SU-DHL-6 (cell line): ENCODE measurements at regions not wholly inside any gene's neighbourhood (a gene's known extent, or its start where the extent isn't known, plus 50 kb on each side); places are given as distances from the start of the nearest gene placed in this dataset.
A peak's percentile ranks its signal among the peaks of the same experiment; 100 is the strongest.
"Not testable (repeated sequence)": the region's sequence is repeated elsewhere in the genome, so short reads cannot be mapped to it uniquely, and the experiment has no call there.

Experiments
- H2AFZ ChIP-seq: fragments of 200-600 bp; sonication (generic); 2 replicates; pipeline ENCODE4 v1.6.1; 2014; ENCODE audit warnings: low read depth, mild to moderate bottlenecking, moderate library complexity, mixed read lengths, antibody characterized with exemption, low read length; ENCODE audit not compliant: severe bottlenecking
- H3F3A ChIP-seq: fragments of 200-600 bp; shearing (Covaris generic); 2 replicates; pipeline ENCODE4 v1.6.0; 2016; ENCODE audit warnings: antibody characterized with exemption, mild to moderate bottlenecking; ENCODE audit not compliant: insufficient read depth
- H3K27ac ChIP-seq: fragments of 200-600 bp; sonication (generic); 2 replicates; pipeline ENCODE4 v1.5.1; 2016; ENCODE audit warnings: low read depth, mild to moderate bottlenecking, low read length, moderate library complexity, mixed read lengths
- H3K27me3 ChIP-seq: fragments of 200-600 bp; sonication (generic), shearing (Covaris generic); 2 replicates; pipeline ENCODE4 v1.6.0; 2014; ENCODE audit warnings: mild to moderate bottlenecking, low read length
- H3K36me3 ChIP-seq: fragments of 200-600 bp; sonication (generic); 2 replicates; pipeline ENCODE4 v1.6.1; 2014; ENCODE audit warnings: mild to moderate bottlenecking, low read length, mixed read lengths
- H3K4me2 ChIP-seq: fragments of 300-600, 200-600 bp; shearing (Covaris generic), sonication (generic); 2 replicates; pipeline ENCODE4 v1.6.0; 2014; ENCODE audit warnings: low read length, low read depth, mild to moderate bottlenecking; ENCODE audit not compliant: poor library complexity, severe bottlenecking
- H3K4me3 ChIP-seq: fragments of 200-600 bp; sonication (generic); 2 replicates; pipeline ENCODE4 v1.5.1; 2014; ENCODE audit warnings: antibody characterized with exemption, low read length, mild to moderate bottlenecking, mixed read lengths; ENCODE audit not compliant: insufficient read depth, poor library complexity, severe bottlenecking
- H3K79me2 ChIP-seq: fragments of 200-600 bp; sonication (generic); 2 replicates; pipeline ENCODE4 v1.6.1; 2014; ENCODE audit warnings: mild to moderate bottlenecking, low read length, moderate library complexity; ENCODE audit not compliant: insufficient read depth
- H3K9ac ChIP-seq: fragments of 200-600 bp; sonication (generic); 2 replicates; pipeline ENCODE4 v1.7.0; 2014; ENCODE audit warnings: mild to moderate bottlenecking, low read length
- H3K9me2 ChIP-seq: fragments of 200-600 bp; sonication (generic); replicated peaks from 2 replicates; pipeline ENCODE4 v1.6.1; 2014; ENCODE audit warnings: low read length; ENCODE audit not compliant: insufficient read depth
- H3K9me3 ChIP-seq: fragments of 200-600 bp; sonication (generic); 2 replicates; pipeline ENCODE4 v1.6.1; 2014; ENCODE audit warnings: low read length, mixed read lengths; ENCODE audit not compliant: insufficient read depth
- H4K20me1 ChIP-seq: fragments of 200-600 bp; sonication (generic); 2 replicates; pipeline ENCODE4 v1.6.1; 2014; ENCODE audit warnings: low read depth, mild to moderate bottlenecking, antibody characterized with exemption, low read length, moderate library complexity, mixed read lengths
- CTCF ChIP-seq: fragments of 200-600 bp; sonication (generic); IDR thresholded peaks from one replicate; pipeline ENCODE4 v1.5.1; 2017; ENCODE audit warnings: antibody characterized with exemption, mild to moderate bottlenecking, low read length, moderate library complexity; ENCODE audit not compliant: insufficient read depth, poor library complexity, severe bottlenecking
- EZH2phosphoT487 ChIP-seq: fragments of 200-600 bp; sonication (generic), shearing (Covaris generic); conservative IDR thresholded peaks from 2 replicates; pipeline ENCODE4 v1.6.1; 2018; ENCODE audit warnings: mild to moderate bottlenecking, antibody characterized with exemption, low read length, moderate library complexity, mixed read lengths

- no peaks in the 10 kb centered on the region for H3K27me3 ChIP-seq
- no peak overlapping the region for H3K9ac ChIP-seq
- H3K9me2 ChIP-seq = no peaks in the 10 kb centered on the region
- H4K20me1 ChIP-seq = no peaks in the 10 kb centered on the region
- no peak overlapping the region for H2AFZ ChIP-seq
- H3K4me3 ChIP-seq = no peak overlapping the region
- H3K27ac ChIP-seq = no peak overlapping the region
- H3K9me3 ChIP-seq = no peaks in the 10 kb centered on the region
- TF ChIP-seq CTCF (no peak), EZH2phosphoT487 (no peak)
- no peaks in the 10 kb centered on the region for H3F3A ChIP-seq
- H3K79me2 ChIP-seq = no peaks in the 10 kb centered on the region
- H3K36me3 ChIP-seq = no peaks in the 10 kb centered on the region
- H3K4me2 ChIP-seq = no peak overlapping the region
Observed at GRCh38 chrX:52576474-52576873, 59.6 kb upstream of the XAGE1B start.

- Histone ChIP-seq H3K9me3 (no peaks in the 10 kb centered on the region), H3K27me3 (no peaks in the 10 kb centered on the region), H3F3A (no peaks in the 10 kb centered on the region), H4K20me1 (no peaks in the 10 kb centered on the region), H3K79me2 (no peaks in the 10 kb centered on the region), H3K9ac (no peak overlapping the region), H3K36me3 (no peaks in the 10 kb centered on the region), H3K4me2 (no peak overlapping the region), H2AFZ (no peak overlapping the region), H3K4me3 (no peak overlapping the region), H3K9me2 (no peaks in the 10 kb centered on the region), H3K27ac (no peak overlapping the region)
- TF ChIP-seq CTCF = peak; percentile 47
- no peak for TF ChIP-seq EZH2phosphoT487
Observed at GRCh38 chrX:52574416-52575275, 57.8 kb upstream of the XAGE1B start.

- not testable (repeated sequence) for H3K4me2 ChIP-seq, H3K9me3 ChIP-seq, H4K20me1 ChIP-seq, H3K27ac ChIP-seq, H3K9me2 ChIP-seq, H3F3A ChIP-seq, H3K36me3 ChIP-seq, H2AFZ ChIP-seq, H3K4me3 ChIP-seq, H3K9ac ChIP-seq, H3K27me3 ChIP-seq, H3K79me2 ChIP-seq
Observed at GRCh38 chrX:52568146-52568545, 51.3 kb upstream of the XAGE1B start.
